HG03457 (cell line): ENCODE measurements at regions not wholly inside any gene's neighbourhood (a gene's known extent, or its start where the extent isn't known, plus 50 kb on each side); places are given as distances from the start of the nearest gene placed in this dataset.
"Not testable (repeated sequence)": the region's sequence is repeated elsewhere in the genome, so short reads cannot be mapped to it uniquely, and the experiment has no call there.

Experiments used
- ATAC-seq: cut with Tn5 transposase; IDR thresholded peaks from one replicate; pipeline ENCODE4 v1.9.1; 2021; ENCODE audit warnings: moderate number of reproducible peaks; ENCODE audit not compliant: unreplicated experiment

- ATAC-seq: no peak
Observed at GRCh38 chr6:81565071-81565470, 187.4 kb downstream of the TENT5A start.

GRCh38 chr6:81564470-81565068, 187.9 kb downstream of the TENT5A start:
- ATAC-seq: no peak

- no peak for ATAC-seq
Observed at GRCh38 chr6:81562169-81562568, 190.3 kb downstream of the TENT5A start.

- no peak for ATAC-seq
Observed at GRCh38 chr6:81561731-81562130, 190.8 kb downstream of the TENT5A start.

GRCh38 chr6:81561071-81561564, 191.4 kb downstream of the TENT5A start:
- no peak for ATAC-seq

GRCh38 chr6:81557811-81558210, 194.7 kb downstream of the TENT5A start:
- no peak for ATAC-seq

GRCh38 chr6:81556551-81556950, 195.9 kb downstream of the TENT5A start:
- ATAC-seq: no peak

GRCh38 chr6:81553216-81553615, 199.3 kb downstream of the TENT5A start:
- no peak for ATAC-seq

- no peak for ATAC-seq
Observed at GRCh38 chr6:81552644-81553043, 199.8 kb downstream of the TENT5A start.

- ATAC-seq: no peak
Observed at GRCh38 chr6:81547149-81547548, 205.3 kb downstream of the TENT5A start.

GRCh38 chr6:81534934-81535465, 217.5 kb downstream of the TENT5A start:
- ATAC-seq: no peak

GRCh38 chr6:81531869-81532561, 220.5 kb downstream of the TENT5A start:
- no peak for ATAC-seq

- no peak for ATAC-seq
Observed at GRCh38 chr6:81517455-81517854, 235.0 kb downstream of the TENT5A start.

- no peak for ATAC-seq
Observed at GRCh38 chr6:81515562-81516453, 236.7 kb downstream of the TENT5A start.

GRCh38 chr6:81514195-81514594, 238.3 kb downstream of the TENT5A start:
- ATAC-seq: not testable (repeated sequence)

- no peak for ATAC-seq
Observed at GRCh38 chr6:81511423-81511822, 241.1 kb downstream of the TENT5A start.

- no peak for ATAC-seq
Observed at GRCh38 chr6:81495999-81496398, 256.5 kb downstream of the TENT5A start.

GRCh38 chr6:81491454-81492101, 260.9 kb downstream of the TENT5A start:
- no peak for ATAC-seq

GRCh38 chr6:81487489-81487888, 265.0 kb downstream of the TENT5A start:
- ATAC-seq: no peak

GRCh38 chr6:81486234-81486633, 266.2 kb downstream of the TENT5A start:
- ATAC-seq: no peak

- ATAC-seq: no peak
Observed at GRCh38 chr6:81485395-81485794, 267.1 kb downstream of the TENT5A start.
